PC-3 (cell line): ENCODE measurements at regions not wholly inside any gene's neighbourhood (a gene's known extent, or its start where the extent isn't known, plus 50 kb on each side); places are given as distances from the start of the nearest gene placed in this dataset.

ENCODE experiments used
- ATAC-seq: fragments of 200-7000 bp; cut with Tn5 transposase; 2 replicates; pipeline ENCODE4 v1.9.1; 2020; ENCODE audit warnings: mild to moderate bottlenecking, moderate library complexity
- BruUV-seq: library from RNA; stranded (reverse); fragments of 400-500 nt; replicated peaks from 2 replicates; lab custom pipeline; 2021; lab: Mats Ljungman, UMichigan
- CTCF ChIA-PET: fragments of 300-600 bp; sonication (Branson Sonifier 250); formaldehyde crosslinking; loops from one replicate; lab custom pipeline; 2022; ENCODE audit warnings: antibody characterized with exemption; lab: Charles Lee
- POLR2A ChIA-PET: fragments of 300-600 bp; sonication (Branson Sonifier 250); formaldehyde crosslinking; loops from one replicate; lab custom pipeline; 2022; ENCODE audit warnings: antibody characterized with exemption; ENCODE audit not compliant: unreplicated experiment; lab: Charles Lee
- DNase-seq: peaks from one replicate; pipeline ENCODE4 v3.0.0-alpha.2; 2015
- H2AFZ ChIP-seq: fragments of 300-600 bp; sonication (generic); 2 replicates; pipeline ENCODE4 v1.6.0; 2016; ENCODE audit warnings: antibody characterized with exemption, low read length
- H3F3A ChIP-seq: fragments of 300-600 bp; sonication (generic); one replicate; pipeline ENCODE4 v1.6.0; 2017; ENCODE audit warnings: antibody characterized with exemption, low read length, control low read depth, mild to moderate bottlenecking; ENCODE audit not compliant: unreplicated experiment
- H3K27ac ChIP-seq: fragments of 300-600 bp; sonication (generic); 2 replicates; pipeline ENCODE4 v1.5.1; 2016; ENCODE audit warnings: mild to moderate bottlenecking, low read length
- H3K27me3 ChIP-seq: fragments of 300-600 bp; sonication (generic); 2 replicates; pipeline ENCODE4 v1.6.1; 2016; ENCODE audit warnings: low read length, mixed read lengths
- H3K36me3 ChIP-seq: fragments of 300-600 bp; sonication (generic); 2 replicates; pipeline ENCODE4 v1.6.1; 2016; ENCODE audit warnings: low read depth, mixed run types, low read length, mixed read lengths
- H3K4me1 ChIP-seq: fragments of 300-600 bp; sonication (generic); 2 replicates; pipeline ENCODE4 v1.5.1; 2016; ENCODE audit warnings: low read length; ENCODE audit not compliant: insufficient read depth
- H3K4me2 ChIP-seq: fragments of 300-600 bp; sonication (generic); 2 replicates; pipeline ENCODE4 v1.6.0; 2016; ENCODE audit warnings: low read length
- H3K4me3 ChIP-seq: fragments of 300-600 bp; sonication (generic); 2 replicates; pipeline ENCODE4 v1.5.1; 2016; ENCODE audit warnings: mild to moderate bottlenecking, low read length, mixed read lengths
- H3K79me2 ChIP-seq: fragments of 300-600 bp; sonication (generic); 2 replicates; pipeline ENCODE4 v1.6.1; 2017; ENCODE audit warnings: low read length, mixed read lengths
- H3K9ac ChIP-seq: fragments of 300-600 bp; sonication (generic); 2 replicates; pipeline ENCODE4 v1.6.0; 2016; ENCODE audit warnings: mild to moderate bottlenecking, low read length
- H3K9me2 ChIP-seq: fragments of 300-600 bp; sonication (generic); replicated peaks from 2 replicates; pipeline ENCODE4 v1.6.1; 2016; ENCODE audit warnings: mixed run types, low read length, mixed read lengths
- H3K9me3 ChIP-seq: fragments of 300-600 bp; sonication (generic); 2 replicates; pipeline ENCODE4 v1.6.1; 2016; ENCODE audit warnings: low read length, mixed read lengths
- H4K20me1 ChIP-seq: fragments of 300-600 bp; sonication (generic); 2 replicates; pipeline ENCODE4 v1.6.1; 2016; ENCODE audit warnings: low read length, mixed read lengths
- CTCF ChIP-seq: fragments of 300-600 bp; sonication (generic); conservative IDR thresholded peaks from 2 replicates; pipeline ENCODE4 v1.5.1; 2017; ENCODE audit warnings: antibody characterized with exemption, low read depth, mild to moderate bottlenecking, low read length
- EZH2 ChIP-seq: fragments of 300-600 bp; sonication (generic); IDR thresholded peaks from one replicate; pipeline ENCODE4 v1.6.1; 2017; ENCODE audit warnings: antibody characterized with exemption, mild to moderate bottlenecking, low read length; ENCODE audit not compliant: unreplicated experiment
- EZH2phosphoT487 ChIP-seq: fragments of 300-600 bp; sonication (generic); IDR thresholded peaks from 2 replicates; pipeline ENCODE4 v1.6.1; 2018; ENCODE audit warnings: mild to moderate bottlenecking, antibody characterized with exemption, low read length, borderline replicate concordance
- intact Hi-C: fragments of 100-400 bp; cut with micrococcal nuclease; formaldehyde crosslinking; loops from 2 replicates; pipeline ENCODE4 v1.9.0; 2023

GRCh38 chr2:18403921-18404522 is 156.4 kb downstream of the RDH14 start:
- ATAC-seq (no peak), DNase-seq (no peak)
- CTCF ChIA-PET = interaction anchor here (0.8 kb wide), 1 partner anchor 9 kb away, joined by 4 read pairs; no protein-coding TSS in a partner anchor
- Histone ChIP-seq H4K20me1 (no peaks in the 10 kb centered on the region), H3K27ac (no peak overlapping the region), H3F3A (no peaks in the 10 kb centered on the region), H3K4me1 (no peaks in the 10 kb centered on the region), H3K27me3 (no peaks in the 10 kb centered on the region), H3K36me3 (no peaks in the 10 kb centered on the region), H3K9ac (no peak overlapping the region), H3K9me2 (no peaks in the 10 kb centered on the region), H3K4me2 (no peak overlapping the region), H3K4me3 (no peak overlapping the region), H2AFZ (no peak overlapping the region), H3K9me3 (no peaks in the 10 kb centered on the region), H3K79me2 (no peaks in the 10 kb centered on the region)
- POLR2A ChIA-PET = no interaction called here
- intact Hi-C loops = no loop called here
- TF ChIP-seq EZH2 = no peak
- TF ChIP-seq EZH2phosphoT487 = no peak
- TF ChIP-seq CTCF = no peak
- BruUV-seq = no TSS peak

GRCh38 chr2:18402831-18403230 is 157.6 kb downstream of the RDH14 start:
- H3K9ac ChIP-seq = no peak overlapping the region
- no peak overlapping the region for H3K4me3 ChIP-seq
- no peaks in the 10 kb centered on the region for H4K20me1 ChIP-seq
- POLR2A ChIA-PET = no interaction called here
- BruUV-seq = no TSS peak
- H3K9me3 ChIP-seq = no peaks in the 10 kb centered on the region
- intact Hi-C loops = no loop called here
- no peak overlapping the region for H3K27ac ChIP-seq
- H3K27me3 ChIP-seq = no peaks in the 10 kb centered on the region
- H3K79me2 ChIP-seq = no peaks in the 10 kb centered on the region
- TF ChIP-seq EZH2phosphoT487 (no peak), EZH2 (no peak), CTCF (no peak)
- no peak overlapping the region for H2AFZ ChIP-seq
- no peak for DNase-seq
- no peak for ATAC-seq
- no peaks in the 10 kb centered on the region for H3K9me2 ChIP-seq
- no peak overlapping the region for H3K4me2 ChIP-seq
- H3K4me1 ChIP-seq = no peaks in the 10 kb centered on the region
- no peaks in the 10 kb centered on the region for H3F3A ChIP-seq
- no peaks in the 10 kb centered on the region for H3K36me3 ChIP-seq
- CTCF ChIA-PET = no interaction called here

- no TSS peak for BruUV-seq
- Histone ChIP-seq H4K20me1 (no peaks in the 10 kb centered on the region), H3K9ac (no peak overlapping the region), H3K9me2 (no peaks in the 10 kb centered on the region), H3K36me3 (no peaks in the 10 kb centered on the region), H2AFZ (no peak overlapping the region), H3K4me3 (no peak overlapping the region), H3F3A (no peaks in the 10 kb centered on the region), H3K9me3 (no peaks in the 10 kb centered on the region), H3K4me1 (no peaks in the 10 kb centered on the region), H3K4me2 (no peak overlapping the region), H3K27me3 (no peaks in the 10 kb centered on the region), H3K27ac (no peak overlapping the region), H3K79me2 (no peaks in the 10 kb centered on the region)
- intact Hi-C loops = no loop called here
- DNase-seq = no peak
- ChIA-PET CTCF (no interaction called here), POLR2A (no interaction called here)
- TF ChIP-seq EZH2phosphoT487 = no peak
- no peak for TF ChIP-seq EZH2
- TF ChIP-seq CTCF = no peak
- ATAC-seq = no peak
Observed at GRCh38 chr2:18401471-18401870, 159.0 kb downstream of the RDH14 start.
